T follicular helper cell (primary cell): ENCODE measurements at regions not wholly inside any gene's neighbourhood (a gene's known extent, or its start where the extent isn't known, plus 50 kb on each side); places are given as distances from the start of the nearest gene placed in this dataset.
"Not testable (repeated sequence)": the region's sequence is repeated elsewhere in the genome, so short reads cannot be mapped to it uniquely, and the experiment has no call there.

Experiments used
- DNase-seq: peaks from one replicate; pipeline ENCODE4 v3.0.0-alpha.2; 2020; ENCODE audit warnings: low read depth

DNA sequence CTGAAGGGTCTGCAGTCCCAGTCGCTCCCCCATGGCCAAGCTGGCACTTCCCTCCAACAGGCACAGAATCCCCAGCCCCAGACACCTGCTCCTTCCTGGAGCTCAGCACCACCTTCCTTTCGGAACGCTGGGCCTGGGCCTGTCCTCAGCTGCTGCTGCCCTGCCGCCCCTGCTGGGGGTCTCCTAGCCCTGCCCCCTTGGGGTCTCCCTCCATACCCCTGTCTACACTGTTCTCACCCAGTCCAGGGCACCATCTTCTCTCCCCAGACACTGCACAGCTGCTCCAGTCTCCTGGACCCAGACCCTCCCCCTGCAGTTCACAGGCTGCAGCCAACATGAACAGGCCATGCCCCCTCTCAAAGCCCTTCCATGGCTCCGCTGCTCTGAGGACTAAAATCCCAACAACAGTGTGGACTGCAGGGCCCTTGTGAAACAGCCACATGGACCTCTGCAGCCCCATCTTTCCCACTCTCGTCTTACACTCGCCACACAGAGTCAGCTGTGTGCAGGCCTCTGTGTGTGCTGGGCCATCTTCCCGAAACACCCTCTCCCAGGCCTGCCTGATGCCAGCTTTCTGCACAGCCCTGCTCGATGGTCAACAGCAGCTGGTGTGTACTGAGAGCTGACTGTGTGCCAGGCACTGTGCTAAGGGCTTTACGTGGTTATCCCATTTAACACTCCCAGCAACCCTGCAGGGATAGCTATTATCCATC lies 361.3 kb downstream of the MATN1 start:
- DNase-seq: not testable (repeated sequence)

DNA sequence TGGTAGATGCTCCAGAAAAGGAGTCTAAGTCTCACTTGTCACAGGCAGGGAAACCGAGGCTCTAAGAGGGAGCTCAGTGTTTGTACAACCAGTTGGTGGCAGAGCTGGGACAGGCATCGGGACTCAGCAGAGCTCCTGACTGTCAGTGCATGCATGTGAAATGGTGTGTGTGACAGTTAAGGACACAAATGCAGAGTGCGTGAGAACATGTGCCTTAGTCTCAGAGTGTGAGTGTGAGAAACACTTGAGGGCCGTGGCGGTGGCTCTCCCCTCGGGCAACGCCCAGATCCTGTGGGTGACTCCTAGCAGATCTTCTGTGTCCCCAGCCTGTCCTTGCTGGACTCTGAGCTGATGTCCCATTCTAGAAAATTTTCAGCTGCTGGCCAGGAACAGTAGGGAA lies 362.6 kb downstream of the MATN1 start:
- DNase-seq: no peak

DNA sequence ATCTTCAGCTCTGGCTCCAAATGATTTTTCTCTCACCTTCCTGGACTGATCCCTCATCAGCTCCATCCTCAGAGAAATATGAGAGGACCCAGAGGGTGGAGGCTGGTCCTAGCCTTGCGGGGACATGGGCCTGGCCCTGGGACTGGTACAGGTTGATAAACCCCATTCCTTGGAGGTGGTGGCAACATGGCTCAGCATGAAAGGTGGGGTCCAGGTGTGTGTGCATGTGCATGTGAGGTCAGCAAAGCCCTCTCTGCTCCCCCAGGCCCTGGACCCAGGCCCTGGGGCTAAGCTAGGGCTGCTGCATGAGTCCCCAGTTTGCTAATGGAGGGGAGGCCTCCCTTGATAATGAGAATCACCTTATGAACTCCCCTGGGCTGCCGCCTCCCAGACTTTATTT lies 363.1 kb downstream of the MATN1 start:
- no peak for DNase-seq

GRCh38 chr1:30359539-30360220 lies 363.7 kb downstream of the MATN1 start:
- DNase-seq: no peak

DNA sequence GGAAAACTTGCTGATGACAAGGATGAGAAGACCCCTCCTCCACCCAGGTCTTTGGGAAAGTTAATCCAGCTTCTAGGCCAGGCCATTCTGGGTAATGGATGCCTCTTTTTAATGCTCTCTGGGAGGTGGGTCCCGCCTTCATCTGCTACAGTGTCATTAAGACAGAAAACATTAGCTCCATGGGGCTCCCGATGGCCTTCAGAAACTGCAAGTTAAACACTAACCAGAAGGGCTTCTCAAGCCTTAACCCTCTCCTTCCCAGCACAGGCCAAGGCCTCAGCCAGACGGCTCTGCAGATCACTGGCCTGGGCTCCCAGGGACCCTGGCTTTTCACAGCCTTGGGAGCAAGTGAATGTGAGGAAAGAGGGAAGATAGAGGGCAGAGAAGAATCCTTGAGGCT lies 364.9 kb downstream of the MATN1 start:
- DNase-seq: no peak

DNA sequence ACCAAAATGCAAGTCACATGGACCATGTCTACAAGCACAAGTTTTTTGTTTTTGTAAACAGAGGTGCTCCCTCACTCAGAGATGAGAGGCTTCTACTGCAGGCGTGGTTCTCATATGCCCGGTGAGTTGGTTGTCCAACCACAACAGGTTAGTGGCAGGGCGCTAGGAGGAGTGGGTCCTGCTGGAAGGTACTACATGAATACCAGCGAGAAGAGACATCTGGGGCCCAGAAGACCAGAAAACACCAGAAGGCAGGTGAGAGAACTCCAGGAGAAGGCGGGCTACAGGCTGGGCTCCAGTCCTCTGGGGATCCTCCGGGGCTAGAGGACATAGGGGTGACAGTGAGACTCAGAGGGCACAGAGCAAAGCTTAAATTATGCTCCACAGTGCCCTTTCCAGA lies 366.5 kb downstream of the MATN1 start:
- DNase-seq: no peak

DNA sequence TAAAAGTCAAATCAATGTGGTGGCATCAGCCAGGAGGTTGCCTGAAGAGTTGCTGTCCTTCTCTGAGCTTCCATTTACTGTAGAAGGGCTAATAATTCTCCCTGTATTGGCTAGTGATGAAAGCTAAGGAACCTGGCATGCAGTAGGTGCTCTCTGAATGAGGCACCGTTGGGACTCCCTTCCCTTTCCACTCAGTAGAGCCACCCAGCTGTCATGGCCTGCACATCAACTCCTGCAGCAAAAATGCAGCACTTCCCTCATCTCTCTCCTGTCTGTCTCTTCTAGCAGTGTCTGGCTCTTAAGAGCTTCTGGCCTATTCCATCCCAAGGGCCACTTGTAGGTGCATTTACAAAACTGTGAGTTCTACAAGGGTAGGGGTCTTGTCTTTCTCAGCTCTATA lies 369.0 kb downstream of the MATN1 start:
- DNase-seq: no peak

DNA sequence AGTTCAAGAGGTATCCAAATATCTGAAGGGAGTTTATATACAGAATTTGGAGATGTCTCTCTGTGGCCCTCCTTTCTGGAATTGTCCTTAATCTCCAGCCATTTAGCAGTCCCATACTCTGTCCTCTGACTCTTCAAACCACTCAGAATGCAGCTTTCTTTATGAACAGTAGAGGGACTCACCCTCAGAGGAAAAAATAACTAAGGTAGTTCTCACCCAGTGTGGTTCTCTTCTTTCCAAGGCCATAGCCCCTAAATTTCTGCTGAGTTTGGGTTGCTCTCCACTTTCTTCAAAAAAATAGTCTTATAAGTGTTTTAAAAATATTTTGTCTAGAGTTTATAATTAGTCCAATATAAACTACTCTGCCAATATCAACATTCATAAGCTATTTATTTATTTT lies 369.7 kb downstream of the MATN1 start:
- DNase-seq: no peak

DNA sequence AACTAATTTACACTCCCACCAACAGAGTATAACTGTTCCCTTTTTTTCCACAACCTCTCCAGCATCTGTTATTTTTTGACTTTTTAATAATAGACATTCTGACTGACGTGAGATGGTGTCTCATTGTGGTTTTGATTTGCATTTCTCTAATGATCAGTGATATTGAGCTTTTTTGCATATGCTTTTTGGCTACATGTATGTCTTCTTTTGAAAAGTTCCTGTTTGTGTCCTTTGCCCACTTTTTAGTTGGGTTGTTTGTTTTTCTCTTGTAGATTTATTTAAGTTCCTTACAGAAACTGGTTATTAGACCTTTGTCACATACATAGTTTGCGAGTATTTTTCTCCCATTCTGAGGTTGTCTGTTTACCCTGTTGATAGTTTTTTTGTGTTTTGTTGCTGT lies 375.2 kb downstream of the MATN1 start:
- no peak for DNase-seq

GRCh38 chr1:30345491-30346130 lies 377.8 kb downstream of the MATN1 start:
- DNase-seq: no peak

DNA sequence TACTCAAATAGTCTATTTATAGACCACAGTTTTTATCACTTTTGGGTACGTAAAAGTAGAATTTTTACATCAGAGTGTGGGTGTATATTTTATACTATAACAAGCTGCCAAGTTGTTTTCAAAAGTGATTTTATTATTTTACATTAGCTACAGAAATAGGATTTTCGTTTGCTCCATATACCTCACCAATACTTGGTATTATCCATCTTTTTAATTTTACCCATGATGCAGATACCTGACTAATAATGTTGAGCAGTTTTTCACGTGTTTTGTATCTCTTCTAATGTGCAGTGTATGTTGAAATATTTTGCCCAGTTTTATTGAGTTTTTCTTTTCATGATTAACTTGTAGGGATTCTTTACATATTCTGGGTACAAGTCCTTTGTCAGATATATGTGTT lies 379.8 kb downstream of the MATN1 start:
- DNase-seq: no peak

- DNase-seq: no peak
Observed at GRCh38 chr1:30342535-30343141, 380.7 kb downstream of the MATN1 start.

GRCh38 chr1:30340934-30341333 lies 382.5 kb downstream of the MATN1 start:
- no peak for DNase-seq

DNA sequence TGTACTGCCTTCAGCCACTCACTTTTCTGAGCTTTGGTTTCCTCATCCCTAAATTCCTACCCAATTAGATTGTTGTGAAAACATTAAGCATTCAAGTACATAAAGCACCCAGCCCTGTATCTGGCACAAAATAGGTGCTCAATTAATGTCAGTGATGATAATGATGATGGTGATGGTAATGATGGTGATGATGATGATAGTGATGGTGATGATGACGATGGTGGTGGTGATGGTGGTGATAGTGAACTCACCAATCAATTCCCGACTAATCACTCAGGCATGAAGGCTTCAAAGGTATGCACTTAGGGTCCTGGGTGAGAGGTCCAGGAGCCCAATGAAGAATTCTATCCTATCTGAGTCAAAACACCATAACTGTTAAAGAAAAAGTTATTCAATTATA lies 383.5 kb downstream of the MATN1 start:
- DNase-seq: no peak

DNA sequence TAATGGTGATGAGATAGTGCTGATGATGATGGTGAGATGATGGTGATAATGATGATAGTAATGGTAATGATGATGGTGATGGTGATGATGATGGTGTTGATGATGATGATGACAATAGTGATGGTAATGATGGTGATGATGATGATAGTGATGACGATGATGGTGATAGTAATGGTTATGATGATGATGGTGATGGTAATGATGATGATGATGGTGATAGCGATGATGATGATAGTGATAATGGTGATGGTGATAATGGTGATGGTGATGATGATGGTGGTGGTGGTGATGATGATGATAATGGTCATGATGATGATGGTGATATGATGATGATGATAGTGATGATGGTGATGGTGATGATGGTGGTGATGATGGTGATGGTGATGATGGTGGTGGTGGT lies 384.6 kb downstream of the MATN1 start:
- DNase-seq: no peak

DNA sequence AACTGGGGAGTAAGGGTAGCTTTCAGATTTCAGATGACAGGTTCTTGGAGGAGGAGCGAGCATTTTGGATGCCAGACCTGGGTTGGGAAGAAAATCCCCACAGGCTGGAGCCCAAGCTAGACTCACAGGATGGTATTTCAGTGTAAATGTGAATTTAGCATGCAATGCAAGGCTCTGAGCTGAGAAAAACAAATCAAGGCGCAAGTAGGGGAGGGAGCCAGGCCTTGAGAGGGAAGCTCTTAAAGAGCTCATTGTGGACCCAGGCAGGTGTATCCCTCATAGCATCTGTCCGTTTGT lies 386.1 kb downstream of the MATN1 start:
- no peak for DNase-seq

- DNase-seq: no peak
Observed at GRCh38 chr1:30336550-30337323, 386.6 kb downstream of the MATN1 start.

DNA sequence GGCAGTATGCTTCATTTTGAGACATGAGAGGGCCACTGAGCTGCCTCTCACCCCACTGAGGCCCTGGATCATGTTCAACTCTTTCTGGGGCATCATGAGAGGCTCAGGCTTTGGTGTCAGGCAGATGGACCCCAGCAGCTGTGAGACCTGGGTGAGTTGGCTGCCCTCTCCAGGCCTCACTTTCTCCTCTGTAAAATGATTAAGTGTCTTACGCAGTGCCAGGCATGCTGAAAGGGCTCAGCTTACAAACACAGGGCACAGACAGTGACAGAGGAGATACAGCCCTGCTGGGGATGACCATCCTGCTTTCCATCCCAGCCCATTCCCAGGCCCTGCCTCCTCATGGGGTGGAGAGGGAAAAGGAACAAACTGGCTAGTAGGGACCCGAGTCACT lies 387.4 kb downstream of the MATN1 start:
- no peak for DNase-seq

GRCh38 chr1:30335389-30335996 lies 387.9 kb downstream of the MATN1 start:
- no peak for DNase-seq

DNA sequence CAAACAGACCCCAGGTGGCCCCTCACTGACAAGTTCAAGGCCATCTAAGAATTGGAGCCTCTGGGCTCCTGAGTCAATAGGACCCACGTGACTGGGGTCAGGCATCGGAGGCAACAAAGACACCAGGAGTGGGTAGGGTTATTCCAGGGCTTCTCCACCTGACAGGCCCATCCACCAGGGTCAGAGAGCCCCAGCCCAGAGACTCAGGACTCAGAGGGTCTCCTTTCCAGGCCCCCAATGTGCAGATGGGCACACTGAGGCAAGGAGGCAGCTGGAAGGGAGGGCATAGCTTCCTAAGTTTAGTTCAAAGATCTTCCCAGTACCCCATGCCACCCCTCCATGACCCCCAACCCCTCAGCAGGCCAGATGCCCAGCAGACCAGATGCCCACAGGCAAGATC lies 388.6 kb downstream of the MATN1 start:
- no peak for DNase-seq

GRCh38 chr1:30332116-30333094 lies 391.0 kb downstream of the MATN1 start:
- no peak for DNase-seq
